GM19452 (cell line): ENCODE measurements at regions not wholly inside any gene's neighbourhood (a gene's known extent, or its start where the extent isn't known, plus 50 kb on each side); places are given as distances from the start of the nearest gene placed in this dataset.
"Not testable (repeated sequence)": the region's sequence is repeated elsewhere in the genome, so short reads cannot be mapped to it uniquely, and the experiment has no call there.

Experiments
- ATAC-seq: cut with Tn5 transposase; IDR thresholded peaks from one replicate; pipeline ENCODE4 v1.9.1; 2021; ENCODE audit not compliant: unreplicated experiment

DNA sequence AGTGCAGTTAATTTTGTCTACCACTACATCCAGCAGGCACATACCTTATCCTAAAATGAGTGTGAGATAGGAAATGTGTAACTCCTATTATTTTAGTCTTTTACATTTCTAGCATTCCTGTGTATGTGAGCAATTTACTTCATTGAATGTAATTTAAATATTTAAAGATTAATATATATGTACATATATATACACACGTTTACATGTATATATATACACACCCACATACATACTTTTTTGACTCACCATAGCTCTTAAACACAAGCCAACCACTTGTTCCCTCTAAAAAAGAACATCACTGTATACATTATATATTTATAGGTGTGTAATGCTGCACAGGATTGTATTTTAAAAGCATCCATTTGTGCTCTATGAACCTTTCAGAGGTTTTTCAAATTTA, 425.6 kb upstream of the NECTIN3 start:
- no peak for ATAC-seq

DNA sequence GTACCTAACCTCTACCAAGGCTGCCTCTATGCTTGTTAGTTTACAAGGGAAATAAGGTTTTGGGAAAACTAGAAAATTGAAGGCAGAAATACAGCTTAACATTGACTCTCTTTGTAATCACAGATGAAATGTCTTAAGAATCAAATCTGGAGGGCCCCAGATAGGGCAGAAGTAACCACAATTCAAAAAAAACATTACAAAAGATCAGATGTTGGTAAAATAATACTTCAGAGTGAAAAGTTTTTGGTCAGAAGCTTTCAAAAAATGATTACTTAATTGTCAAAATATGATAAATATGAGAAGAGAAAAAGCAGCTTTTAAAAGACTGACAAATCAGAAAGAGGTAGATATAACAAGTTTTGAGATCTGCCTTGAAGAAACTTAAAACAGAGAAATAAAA, 425.1 kb upstream of the NECTIN3 start:
- no peak for ATAC-seq

DNA sequence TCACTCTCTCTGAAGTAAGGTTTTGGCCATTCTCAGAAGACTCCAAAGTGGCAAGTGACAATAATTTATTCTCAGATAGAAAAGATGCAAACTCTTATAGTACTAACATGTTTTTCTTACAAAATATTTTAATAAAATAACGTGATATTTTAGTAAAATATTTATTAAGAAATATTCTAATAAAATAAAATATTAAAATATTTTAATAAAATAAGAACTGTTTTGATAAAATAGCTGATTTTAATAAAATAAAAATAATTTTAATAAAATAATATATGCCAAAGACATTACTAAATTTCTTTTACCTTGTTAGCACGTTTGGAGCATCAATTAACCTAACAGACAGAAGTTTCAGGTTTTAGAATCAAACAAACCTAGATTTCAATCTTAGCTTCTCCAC, 424.0 kb upstream of the NECTIN3 start:
- no peak for ATAC-seq

DNA sequence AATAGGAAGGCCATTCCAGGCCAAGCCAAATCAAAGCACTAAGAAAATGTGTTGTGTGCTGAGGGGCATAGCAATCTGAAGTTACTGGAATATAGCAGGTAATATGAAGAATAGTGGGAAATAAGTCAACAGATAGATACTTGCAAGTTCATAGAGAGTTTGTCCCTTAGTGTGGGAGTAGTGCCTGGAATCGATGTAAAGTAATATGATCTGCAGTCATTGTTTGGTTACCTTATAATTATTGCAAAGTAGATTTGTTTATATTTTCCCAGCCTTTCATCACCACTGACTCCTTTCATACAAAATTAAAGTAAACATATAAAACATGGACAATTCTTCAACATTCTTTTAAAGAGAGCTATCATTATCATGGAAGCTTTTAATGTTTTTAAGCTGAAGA, 420.9 kb upstream of the NECTIN3 start:
- ATAC-seq = no peak

DNA sequence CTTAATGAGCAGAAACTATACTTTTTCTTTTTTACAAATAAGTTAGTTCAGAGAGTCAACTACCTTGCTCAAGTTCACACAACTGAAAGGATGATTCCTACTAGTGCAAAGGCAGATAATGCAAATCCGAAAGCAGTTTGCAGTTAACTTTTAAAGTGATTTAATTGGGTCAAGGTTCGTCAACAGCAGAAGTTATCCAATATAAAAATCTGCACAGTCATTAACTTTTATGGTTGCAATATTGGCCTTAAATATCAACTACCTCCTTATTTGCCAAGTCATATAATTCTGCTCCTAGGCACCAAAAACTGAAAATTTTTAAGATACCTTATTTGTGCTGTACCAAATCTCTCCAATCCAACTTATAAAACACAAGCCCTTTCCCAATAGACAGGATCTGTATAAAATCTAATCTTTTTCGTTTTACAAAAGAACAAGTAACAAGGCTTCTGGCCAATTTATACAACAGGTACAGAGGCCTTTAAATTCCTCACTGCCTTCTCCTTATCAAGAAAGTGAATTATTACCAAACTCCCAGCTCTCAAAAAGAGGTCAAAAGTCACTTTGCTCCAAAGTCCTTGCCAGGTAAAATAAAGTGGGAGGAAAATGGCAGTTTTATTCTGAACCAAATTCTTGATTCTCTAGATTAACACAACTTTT, 416.6 kb upstream of the NECTIN3 start:
- ATAC-seq = no peak

DNA sequence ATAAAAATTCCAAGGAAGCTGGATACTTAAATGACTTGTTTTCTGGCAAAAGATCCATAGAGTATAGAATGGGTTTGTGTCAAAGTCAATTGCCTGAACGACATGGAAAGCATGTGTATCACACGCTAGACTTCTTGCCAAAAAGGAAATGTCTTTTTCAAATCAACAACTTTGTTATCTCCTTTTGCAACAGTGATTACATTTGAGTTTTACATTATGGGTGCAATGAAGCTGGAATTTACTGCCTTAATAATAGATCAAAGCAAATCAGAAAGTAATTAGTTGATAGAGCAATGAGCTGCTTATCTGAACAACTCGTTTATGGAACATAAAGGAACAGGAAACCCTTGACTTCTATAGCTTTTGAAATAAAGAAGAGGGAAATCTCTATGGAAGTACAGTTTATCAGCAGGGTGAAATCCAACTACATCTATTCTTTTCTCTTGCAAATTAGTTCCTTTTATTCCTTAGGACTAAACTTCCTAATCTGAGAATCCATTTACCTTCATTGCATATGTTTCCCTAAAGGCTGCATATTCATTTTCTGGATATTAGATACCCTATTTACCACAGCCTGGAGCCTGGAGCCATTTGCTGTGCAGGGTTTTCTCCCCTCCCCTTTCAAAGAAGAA, 415.1 kb upstream of the NECTIN3 start:
- no peak for ATAC-seq

DNA sequence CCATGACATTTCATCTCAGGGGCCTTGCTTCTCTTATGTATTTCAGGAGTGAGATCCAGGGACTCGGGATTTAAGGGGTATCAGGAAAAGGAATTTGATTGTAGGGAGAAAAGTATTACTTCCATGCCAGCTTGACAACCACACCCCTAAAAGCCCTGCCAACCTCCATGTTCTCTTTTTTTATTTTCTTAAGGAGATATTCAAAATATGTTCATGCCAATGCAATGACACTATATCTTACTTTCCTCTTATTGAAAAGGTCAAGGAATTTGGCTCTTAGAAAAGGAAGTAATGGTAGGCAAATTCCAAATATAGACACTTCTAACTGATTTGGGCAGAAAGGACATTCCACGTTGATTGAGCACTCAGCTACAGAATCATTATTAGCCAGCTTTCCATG, 407.5 kb upstream of the NECTIN3 start:
- ATAC-seq = no peak

DNA sequence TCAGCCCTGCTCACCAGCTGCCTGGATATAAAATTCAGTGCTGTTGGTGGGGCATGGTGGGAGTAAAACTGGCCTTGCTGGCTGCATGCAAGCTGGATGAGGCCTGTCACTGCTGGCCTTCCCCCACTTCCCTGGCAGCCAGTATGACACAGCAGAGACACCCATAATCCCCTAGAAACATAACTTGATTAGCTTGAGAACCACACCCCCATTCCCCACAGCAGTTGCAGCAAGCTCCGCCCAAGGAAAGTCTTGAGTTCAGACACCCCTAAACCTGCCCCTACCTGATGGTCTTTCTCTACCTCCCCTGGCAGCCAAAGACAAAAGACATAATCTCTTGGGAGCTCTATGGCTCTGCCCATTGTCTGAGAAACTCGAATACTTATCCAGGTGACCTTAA, 405.1 kb upstream of the NECTIN3 start:
- no peak for ATAC-seq

DNA sequence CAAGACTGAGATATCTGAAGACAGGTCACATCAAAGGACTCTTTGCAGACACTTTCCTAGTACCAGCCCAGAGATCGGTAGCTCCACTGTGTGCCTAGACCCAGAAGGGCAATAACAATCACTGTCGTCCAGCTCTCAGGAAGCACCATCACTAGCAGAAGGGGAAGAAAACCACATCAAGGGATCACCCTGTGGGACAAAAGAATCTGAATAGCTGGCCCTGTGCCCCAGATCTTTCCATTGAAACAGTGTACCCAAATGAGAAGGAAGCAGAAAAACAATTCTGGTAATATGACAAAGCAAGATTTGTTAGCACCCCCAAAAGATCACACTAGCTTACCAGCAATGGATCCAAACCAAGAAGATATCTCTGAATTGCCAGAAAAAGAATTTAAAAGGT, 404.4 kb upstream of the NECTIN3 start:
- no peak for ATAC-seq

DNA sequence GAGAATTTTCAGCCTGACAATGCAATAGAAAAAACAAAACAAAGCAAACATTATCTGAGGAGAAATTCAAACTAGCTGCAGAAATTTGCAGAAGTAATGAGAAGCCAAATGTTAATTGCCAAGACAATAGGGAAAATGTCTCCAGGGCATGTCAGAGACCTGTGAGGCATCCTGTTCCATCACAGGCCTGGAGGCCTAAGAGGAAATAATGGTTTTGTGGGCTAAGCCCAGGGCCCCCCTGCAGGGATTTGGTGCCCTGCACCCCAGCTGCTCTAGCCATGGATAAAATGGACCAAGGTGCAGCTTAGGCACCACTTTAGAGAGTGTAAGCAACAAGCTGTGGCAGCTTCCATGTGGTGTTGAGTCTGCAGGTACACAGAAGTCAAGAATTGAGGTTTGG, 401.2 kb upstream of the NECTIN3 start:
- no peak for ATAC-seq

DNA sequence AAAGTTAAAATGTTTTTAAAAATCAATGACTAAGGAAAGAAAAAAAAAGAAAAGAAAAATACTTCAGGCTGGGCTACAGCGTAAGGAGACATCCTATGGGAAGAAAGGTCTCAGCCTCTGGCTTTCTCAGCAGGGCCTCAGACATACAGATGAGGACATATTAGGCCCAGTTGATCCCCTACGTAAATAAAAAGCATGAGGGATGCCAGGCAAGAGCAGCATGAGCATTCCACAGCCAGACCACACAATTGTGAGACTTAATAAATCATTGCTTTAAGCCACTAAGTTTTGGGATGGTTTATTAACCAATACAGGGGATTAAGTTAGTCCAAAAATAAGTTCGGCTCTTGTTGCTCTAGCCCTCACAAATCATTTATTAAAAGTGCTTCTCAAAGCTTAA, 394.1 kb upstream of the NECTIN3 start:
- no peak for ATAC-seq

DNA sequence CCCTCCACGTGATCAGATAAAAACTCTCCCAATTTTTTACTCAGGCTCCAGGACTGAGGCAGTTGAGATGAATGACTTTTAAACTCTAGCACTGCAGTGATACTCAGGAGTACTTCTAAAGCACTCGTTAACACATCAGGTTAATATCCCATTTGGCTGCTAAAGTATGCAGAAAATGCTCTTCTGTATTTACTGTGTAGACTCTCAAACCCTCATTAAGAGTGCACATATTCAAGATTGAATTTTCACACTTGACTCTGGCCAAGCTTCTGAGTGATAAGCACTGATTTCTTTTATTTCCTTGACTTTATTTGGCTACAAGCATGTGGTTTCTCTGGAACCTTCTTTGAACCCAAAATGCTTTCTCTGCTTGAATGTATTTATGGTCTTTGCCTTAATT, 392.3 kb upstream of the NECTIN3 start:
- no peak for ATAC-seq

DNA sequence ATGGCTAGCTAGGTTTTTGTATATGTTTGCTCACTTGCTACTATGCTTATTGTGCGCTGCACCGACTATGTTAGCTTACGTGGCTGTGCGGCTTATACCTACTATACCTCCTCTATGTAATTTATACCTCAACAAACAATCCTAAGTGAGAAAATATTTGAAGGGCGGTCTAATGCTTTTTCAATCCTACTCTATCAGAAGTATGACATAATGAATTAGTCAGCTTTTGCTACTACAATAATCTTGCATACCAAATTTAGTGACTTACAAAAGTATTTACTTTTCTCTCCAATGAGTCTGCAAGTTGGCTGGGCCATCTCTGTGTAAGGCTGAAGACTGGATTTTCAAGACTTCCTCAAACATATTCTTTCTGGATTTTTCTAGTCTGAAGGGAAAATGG, 391.2 kb upstream of the NECTIN3 start:
- ATAC-seq = no peak

DNA sequence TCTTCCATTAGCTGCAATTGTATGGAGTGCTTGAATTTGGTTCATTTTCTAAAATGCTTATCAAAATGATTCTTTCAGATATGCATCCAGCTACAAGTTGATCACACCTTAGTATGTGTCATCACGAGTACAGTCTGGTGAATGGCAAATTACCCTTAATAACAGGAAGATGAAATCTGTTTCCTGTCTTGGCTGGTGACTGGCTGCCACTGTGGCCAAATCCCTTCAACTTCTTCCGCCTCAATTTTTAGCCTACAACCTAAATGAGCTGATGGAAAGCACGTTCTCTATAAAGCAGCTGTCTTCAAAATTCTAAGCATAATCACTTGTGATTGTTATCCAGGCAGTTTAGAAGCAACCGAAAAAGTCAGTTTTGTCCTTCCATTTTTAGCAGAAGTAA, 387.1 kb upstream of the NECTIN3 start:
- ATAC-seq = no peak

DNA sequence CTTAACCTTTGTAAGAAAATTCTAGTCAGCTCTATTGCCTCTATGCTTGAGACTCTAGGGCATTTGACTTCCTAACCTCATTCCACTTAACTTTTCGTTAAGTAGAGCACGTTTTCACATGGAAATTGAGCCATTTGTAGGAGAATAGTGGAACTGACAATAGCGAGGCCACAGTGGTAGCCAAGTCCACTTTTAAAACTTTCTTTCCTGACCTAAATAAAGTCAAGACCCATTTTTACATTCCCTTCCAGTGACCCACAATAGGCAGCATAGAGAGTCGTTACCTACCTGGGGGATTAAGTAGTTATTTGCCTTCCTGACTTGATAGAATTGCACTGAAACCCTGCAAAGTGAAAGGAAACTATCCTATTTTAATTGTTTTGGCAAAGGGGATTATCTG, 386.0 kb upstream of the NECTIN3 start:
- ATAC-seq = no peak

DNA sequence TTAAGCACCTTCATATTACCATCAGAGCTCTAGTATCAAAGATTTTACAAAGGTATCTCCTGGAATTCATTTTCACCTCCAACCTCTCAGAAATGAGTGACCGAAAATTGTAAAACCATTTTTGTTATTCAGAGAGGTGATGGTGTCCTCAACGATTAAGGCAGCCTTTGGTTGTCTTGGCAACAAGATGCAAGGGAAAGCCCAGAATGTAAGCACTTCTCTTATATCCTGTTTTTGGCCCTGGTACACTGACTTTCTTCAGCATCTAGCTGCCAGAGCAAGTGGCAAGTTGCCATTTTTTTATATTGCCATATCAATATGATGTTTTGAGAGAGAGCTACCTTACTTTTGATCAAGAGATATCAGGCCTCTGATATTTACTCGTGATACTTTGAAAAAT, 384.9 kb upstream of the NECTIN3 start:
- ATAC-seq = no peak

DNA sequence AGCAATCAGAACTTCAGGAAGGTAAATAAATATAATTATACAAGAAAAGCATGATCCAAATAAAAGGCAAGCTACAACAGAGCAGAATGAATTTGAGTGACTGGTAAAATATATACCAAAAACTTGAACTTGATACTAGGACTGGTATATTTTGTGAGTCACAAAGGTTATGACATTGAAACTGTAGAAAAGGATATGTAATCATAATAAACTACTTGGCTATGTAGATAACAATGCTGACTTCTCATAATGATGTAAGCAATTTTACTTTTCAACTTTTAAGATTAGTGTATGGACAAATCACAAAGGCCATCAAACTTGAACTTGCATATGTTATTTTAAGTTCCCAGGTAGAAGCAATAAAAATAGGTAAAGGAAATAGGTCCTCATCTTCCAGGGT, 384.5 kb upstream of the NECTIN3 start:
- ATAC-seq = no peak

DNA sequence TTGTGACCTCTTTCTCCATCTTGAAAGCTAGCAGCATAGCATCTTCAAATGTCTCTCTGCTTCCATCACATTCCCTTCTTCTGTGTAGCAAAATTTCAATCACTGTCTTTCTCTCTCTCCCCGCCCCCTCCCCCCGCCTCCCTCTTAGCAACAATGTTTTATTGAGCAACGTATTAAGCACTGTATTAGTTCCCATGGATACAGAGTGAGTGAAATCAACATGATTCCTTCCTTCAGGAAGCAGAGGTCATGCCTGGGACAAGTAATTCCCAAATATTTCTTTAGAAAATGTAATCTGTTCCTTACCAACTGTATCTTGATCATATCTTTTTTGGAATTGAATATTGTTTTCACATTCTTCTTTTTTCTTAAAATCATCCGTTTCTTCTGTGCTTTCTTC, 373.7 kb upstream of the NECTIN3 start:
- ATAC-seq = no peak

DNA sequence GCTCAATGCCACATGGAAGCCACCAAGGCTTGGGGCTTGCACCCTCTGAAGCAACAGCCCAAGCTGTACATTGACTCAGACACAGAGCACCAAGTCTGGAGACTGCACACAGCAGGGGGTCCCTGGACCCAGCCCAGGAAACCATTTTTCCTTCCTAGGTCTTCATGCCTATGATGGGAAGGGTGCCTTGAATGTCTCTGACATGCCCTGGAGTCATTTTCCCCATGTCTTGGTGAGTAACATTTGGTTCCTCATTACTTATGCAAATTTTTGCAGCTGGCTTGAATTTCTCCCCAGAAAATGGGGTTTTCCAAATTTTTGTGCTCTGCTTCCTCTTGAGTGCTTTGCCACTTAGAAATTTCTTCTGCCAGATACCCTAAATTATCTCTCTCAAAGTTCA, 367.3 kb upstream of the NECTIN3 start:
- not testable (repeated sequence) for ATAC-seq

DNA sequence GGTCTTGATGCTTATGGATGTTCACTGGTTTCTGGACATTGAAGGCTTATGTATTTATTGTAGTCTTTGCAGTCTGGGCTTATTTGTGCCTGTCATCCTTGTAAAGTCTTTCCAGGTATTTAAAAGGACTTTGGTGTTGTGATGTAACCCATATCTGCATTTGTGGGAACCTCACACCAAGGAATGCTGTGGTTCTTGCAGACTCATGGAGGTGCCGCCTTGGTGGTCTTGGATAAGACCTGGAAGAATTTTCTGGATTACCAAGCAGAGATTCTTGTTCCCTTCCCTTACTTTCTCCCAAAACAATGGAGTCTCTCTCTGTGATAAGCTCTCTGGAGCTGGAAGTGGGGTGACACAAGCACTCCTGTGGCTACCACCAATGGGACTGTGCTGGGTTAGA, 363.5 kb upstream of the NECTIN3 start:
- ATAC-seq = no peak

DNA sequence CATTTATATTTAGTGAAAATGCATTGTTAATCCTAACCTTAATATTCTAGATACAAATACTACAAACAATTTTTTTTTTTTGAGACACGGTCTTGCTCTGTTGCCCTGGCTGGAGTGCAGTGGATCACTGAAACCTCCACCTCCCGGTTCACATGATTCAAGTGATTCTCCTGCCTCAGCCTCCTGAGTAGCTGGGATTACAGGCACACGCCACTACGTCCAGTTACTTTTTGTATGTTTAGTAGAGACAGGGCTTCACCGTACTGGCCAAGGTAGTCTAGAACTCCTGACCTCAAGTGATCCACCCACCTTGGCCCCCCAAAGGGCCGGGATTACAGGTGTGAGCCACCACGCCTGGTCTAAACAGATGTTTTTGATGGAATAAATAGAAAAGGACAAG, 361.5 kb upstream of the NECTIN3 start:
- no peak for ATAC-seq

DNA sequence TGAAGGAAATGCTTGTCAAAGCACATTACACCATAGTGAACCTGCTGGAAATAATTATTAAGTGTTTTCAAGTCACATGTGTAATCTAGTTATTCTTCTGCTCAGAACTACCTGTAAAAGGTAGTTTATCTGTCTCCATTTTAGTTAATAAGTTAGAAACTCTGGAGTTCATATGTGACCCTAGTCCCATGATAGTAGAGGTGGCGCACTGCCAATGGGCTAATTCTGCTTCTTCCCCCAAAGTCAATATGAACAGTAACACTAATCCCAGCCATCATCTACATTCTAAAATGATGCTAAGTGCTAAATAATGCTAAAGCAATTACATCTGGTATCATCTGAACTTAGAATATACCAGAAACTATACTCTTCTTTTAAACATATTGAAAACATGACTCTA, 361.0 kb upstream of the NECTIN3 start:
- ATAC-seq = no peak

DNA sequence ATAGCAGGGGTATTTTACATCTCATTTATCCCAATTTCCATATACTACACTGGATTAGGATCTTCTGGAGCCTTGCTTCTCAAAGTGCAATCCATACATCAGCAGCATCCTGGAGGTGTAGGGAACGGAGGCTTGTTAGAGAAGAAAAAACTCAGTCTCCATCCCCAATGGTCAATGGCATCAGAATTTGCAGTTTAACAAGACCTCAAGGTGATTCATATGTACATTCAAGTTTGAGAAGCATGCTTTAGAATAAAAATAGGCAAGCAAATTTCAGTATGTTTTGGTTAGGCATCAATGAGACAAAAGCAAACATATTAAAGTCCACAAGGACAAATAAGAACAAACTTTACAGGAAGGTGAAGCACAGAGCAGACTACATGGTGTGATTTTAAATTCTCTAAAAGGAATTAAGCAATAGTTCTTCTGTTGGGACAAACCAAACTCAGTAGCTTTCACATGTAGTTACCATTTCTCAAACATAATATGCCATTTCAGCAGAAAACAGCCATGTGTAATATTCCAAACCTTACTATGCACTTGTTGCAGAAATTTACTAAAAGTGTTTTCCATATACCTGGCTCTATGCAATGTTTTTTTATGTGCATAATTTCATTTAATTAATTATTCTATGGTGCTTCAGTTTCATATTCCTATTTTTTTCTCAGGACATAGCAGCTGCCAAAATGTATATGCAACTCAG, 360.3 kb upstream of the NECTIN3 start:
- ATAC-seq = no peak
